HL-60 (cell line): ENCODE measurements at regions not wholly inside any gene's neighbourhood (a gene's known extent, or its start where the extent isn't known, plus 50 kb on each side); places are given as distances from the start of the nearest gene placed in this dataset.

ENCODE experiments used
- DNase-seq, 2 experiments: peaks; one replicate each; pipeline ENCODE4 v3.0.0-alpha.2; 2010 to 2020; ENCODE audit warnings: low read depth in 1 of 2, low spot score in 1 of 2
- H3K27ac ChIP-seq: fragments of 250-450 bp; sonication (Bioruptor Pico); replicated peaks from 2 replicates; pipeline ENCODE4 v1.5.1; 2020; ENCODE audit warnings: mild to moderate bottlenecking, moderate library complexity
- H3K27me3 ChIP-seq: fragments of 250-450 bp; sonication (Bioruptor Pico); 2 replicates; pipeline ENCODE4 v1.5.1; 2021; ENCODE audit warnings: mild to moderate bottlenecking, moderate library complexity; ENCODE audit not compliant: insufficient read depth, poor library complexity, severe bottlenecking
- H3K4me3 ChIP-seq: replicated peaks from 2 replicates; pipeline ENCODE4 v1.5.1; 2011; ENCODE audit warnings: mild to moderate bottlenecking, control low read depth, low read length; ENCODE audit not compliant: insufficient read depth
- GABPA ChIP-seq: IDR thresholded peaks from 2 replicates; pipeline ENCODE4 v1.6.1; 2012; ENCODE audit warnings: low read depth
- POLR2AphosphoS5 ChIP-seq: IDR thresholded peaks from 2 replicates; pipeline ENCODE4 v1.6.1; 2012; ENCODE audit warnings: low read depth
- SPI1 ChIP-seq: IDR thresholded peaks from 2 replicates; pipeline ENCODE4 v1.6.1; 2012; ENCODE audit warnings: low read depth, mild to moderate bottlenecking, borderline replicate concordance
- TF ChIP-seq, protein P1 (sequence below): IDR thresholded peaks from one replicate; pipeline ENCODE4 v1.5.1; 2011; ENCODE audit warnings: low read length, control low read depth, inconsistent platforms; ENCODE audit not compliant: insufficient read depth
- TF ChIP-seq, protein P2 (sequence below): IDR thresholded peaks from 2 replicates; pipeline ENCODE4 v1.6.1; 2012; ENCODE audit warnings: low read depth; ENCODE audit not compliant: insufficient replicate concordance

GRCh38 chr3:78029775-78030174 lies 989.9 kb downstream of the ROBO2 start:
- TF ChIP-seq SPI1: no peak
- TF ChIP-seq, protein P1, sequence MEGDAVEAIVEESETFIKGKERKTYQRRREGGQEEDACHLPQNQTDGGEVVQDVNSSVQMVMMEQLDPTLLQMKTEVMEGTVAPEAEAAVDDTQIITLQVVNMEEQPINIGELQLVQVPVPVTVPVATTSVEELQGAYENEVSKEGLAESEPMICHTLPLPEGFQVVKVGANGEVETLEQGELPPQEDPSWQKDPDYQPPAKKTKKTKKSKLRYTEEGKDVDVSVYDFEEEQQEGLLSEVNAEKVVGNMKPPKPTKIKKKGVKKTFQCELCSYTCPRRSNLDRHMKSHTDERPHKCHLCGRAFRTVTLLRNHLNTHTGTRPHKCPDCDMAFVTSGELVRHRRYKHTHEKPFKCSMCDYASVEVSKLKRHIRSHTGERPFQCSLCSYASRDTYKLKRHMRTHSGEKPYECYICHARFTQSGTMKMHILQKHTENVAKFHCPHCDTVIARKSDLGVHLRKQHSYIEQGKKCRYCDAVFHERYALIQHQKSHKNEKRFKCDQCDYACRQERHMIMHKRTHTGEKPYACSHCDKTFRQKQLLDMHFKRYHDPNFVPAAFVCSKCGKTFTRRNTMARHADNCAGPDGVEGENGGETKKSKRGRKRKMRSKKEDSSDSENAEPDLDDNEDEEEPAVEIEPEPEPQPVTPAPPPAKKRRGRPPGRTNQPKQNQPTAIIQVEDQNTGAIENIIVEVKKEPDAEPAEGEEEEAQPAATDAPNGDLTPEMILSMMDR: no peak
- TF ChIP-seq GABPA: no peak
- no peak for TF ChIP-seq POLR2AphosphoS5
- Histone ChIP-seq H3K27me3 (no peaks in the 10 kb centered on the region), H3K4me3 (no peak overlapping the region), H3K27ac (no peak overlapping the region)
- no peak for DNase-seq

DNA sequence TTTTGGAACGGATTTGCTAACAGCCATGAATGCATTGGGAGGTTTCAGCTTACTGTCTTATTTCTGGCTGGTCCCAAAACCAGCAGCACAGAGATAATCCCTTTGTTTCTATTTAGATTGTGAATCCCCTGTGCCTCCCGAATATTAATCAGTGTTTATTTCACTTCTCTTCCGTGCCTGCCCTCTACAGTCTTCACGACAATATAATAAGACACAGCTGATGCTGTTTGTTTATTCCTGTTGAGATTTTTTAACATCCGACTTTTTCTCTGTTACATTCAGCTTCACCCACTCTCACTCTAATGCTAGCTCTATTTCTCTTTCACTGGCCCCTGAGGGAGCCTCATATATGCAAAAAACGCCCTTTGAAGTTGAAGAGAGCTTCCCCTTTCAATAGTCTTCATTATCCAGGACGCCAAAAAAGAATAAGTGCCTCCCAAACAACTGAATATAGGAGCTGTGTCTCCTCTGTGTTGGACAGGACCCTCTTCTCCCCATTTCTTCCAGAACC lies 995.3 kb downstream of the ROBO2 start:
- H3K27me3 ChIP-seq: no peaks in the 10 kb centered on the region
- H3K4me3 ChIP-seq: no peak overlapping the region
- H3K27ac ChIP-seq: no peak overlapping the region
- TF ChIP-seq, protein P2, sequence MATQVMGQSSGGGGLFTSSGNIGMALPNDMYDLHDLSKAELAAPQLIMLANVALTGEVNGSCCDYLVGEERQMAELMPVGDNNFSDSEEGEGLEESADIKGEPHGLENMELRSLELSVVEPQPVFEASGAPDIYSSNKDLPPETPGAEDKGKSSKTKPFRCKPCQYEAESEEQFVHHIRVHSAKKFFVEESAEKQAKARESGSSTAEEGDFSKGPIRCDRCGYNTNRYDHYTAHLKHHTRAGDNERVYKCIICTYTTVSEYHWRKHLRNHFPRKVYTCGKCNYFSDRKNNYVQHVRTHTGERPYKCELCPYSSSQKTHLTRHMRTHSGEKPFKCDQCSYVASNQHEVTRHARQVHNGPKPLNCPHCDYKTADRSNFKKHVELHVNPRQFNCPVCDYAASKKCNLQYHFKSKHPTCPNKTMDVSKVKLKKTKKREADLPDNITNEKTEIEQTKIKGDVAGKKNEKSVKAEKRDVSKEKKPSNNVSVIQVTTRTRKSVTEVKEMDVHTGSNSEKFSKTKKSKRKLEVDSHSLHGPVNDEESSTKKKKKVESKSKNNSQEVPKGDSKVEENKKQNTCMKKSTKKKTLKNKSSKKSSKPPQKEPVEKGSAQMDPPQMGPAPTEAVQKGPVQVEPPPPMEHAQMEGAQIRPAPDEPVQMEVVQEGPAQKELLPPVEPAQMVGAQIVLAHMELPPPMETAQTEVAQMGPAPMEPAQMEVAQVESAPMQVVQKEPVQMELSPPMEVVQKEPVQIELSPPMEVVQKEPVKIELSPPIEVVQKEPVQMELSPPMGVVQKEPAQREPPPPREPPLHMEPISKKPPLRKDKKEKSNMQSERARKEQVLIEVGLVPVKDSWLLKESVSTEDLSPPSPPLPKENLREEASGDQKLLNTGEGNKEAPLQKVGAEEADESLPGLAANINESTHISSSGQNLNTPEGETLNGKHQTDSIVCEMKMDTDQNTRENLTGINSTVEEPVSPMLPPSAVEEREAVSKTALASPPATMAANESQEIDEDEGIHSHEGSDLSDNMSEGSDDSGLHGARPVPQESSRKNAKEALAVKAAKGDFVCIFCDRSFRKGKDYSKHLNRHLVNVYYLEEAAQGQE: no peak
- TF ChIP-seq SPI1: no peak
- no peak for TF ChIP-seq POLR2AphosphoS5
- no peak for TF ChIP-seq GABPA
- TF ChIP-seq, protein P1: no peak
- DNase-seq: no peak

DNA sequence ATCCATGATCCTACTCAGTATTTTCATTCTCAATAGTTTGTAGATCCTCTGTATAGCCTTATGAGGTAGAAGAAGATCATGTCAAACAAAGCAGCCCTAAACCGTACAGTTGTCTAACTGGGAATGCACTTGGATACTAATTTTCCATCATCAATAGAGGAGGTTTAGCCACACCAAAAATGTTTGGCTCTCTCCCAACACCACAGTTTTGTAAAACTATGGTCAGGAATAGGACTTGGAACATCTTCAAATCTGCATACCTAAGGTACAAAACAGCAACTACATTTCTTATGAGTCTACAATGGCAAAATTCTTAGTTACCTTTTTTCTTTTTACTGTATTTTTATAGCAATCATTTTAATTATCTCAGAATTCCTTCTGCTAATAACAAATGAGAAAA lies 1001.6 kb downstream of the ROBO2 start:
- Histone ChIP-seq H3K4me3 (no peak overlapping the region), H3K27me3 (no peaks in the 10 kb centered on the region), H3K27ac (no peak overlapping the region)
- TF ChIP-seq POLR2AphosphoS5 (no peak), GABPA (no peak), SPI1 (no peak)
- TF ChIP-seq, protein P1: no peak
- TF ChIP-seq, protein P2: no peak
- DNase-seq: no peak

DNA sequence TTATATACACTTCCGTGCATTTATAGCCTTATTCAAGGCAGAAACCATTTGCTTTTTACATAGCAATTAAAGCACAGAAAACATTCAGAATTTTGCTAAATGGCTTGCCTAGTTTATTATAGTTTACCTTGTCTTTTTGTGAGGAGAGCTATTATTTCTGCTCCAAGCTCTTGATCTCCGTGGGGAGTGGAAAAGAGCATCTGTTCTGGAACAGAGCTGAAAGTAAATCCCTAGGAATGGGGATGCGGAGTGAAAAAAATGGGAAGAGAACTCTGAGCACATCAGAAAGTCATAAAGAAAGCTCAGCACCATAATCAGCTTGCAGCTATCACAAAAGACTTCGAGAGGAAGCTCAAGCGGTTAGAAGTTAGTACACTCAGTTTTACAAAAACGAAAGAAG lies 1006.7 kb downstream of the ROBO2 start:
- no peak overlapping the region for H3K4me3 ChIP-seq
- no peaks in the 10 kb centered on the region for H3K27me3 ChIP-seq
- H3K27ac ChIP-seq: no peak overlapping the region
- TF ChIP-seq GABPA: no peak
- TF ChIP-seq, protein P2: no peak
- TF ChIP-seq POLR2AphosphoS5: no peak
- no peak for TF ChIP-seq SPI1
- TF ChIP-seq, protein P1: no peak
- DNase-seq: no peak
